A673 (cell line): ENCODE measurements at regions not wholly inside any gene's neighbourhood (a gene's known extent, or its start where the extent isn't known, plus 50 kb on each side); places are given as distances from the start of the nearest gene placed in this dataset.

Experiments
- EZH2 ChIP-seq: fragments of 200-600 bp; sonication (generic); IDR thresholded peaks from 2 replicates; pipeline ENCODE4 v1.6.1; 2017; ENCODE audit warnings: borderline replicate concordance, low read depth, mild to moderate bottlenecking, mixed read lengths, antibody characterized with exemption, low read length; ENCODE audit not compliant: poor library complexity, severe bottlenecking
- TF ChIP-seq, protein P1 (sequence below): fragments of 300-800, 200-600 bp; sonication (generic); conservative IDR thresholded peaks from 2 replicates; pipeline ENCODE4 v1.5.1; 2017; ENCODE audit warnings: low read depth, mild to moderate bottlenecking, antibody characterized with exemption, low read length, moderate library complexity, mixed read lengths

DNA sequence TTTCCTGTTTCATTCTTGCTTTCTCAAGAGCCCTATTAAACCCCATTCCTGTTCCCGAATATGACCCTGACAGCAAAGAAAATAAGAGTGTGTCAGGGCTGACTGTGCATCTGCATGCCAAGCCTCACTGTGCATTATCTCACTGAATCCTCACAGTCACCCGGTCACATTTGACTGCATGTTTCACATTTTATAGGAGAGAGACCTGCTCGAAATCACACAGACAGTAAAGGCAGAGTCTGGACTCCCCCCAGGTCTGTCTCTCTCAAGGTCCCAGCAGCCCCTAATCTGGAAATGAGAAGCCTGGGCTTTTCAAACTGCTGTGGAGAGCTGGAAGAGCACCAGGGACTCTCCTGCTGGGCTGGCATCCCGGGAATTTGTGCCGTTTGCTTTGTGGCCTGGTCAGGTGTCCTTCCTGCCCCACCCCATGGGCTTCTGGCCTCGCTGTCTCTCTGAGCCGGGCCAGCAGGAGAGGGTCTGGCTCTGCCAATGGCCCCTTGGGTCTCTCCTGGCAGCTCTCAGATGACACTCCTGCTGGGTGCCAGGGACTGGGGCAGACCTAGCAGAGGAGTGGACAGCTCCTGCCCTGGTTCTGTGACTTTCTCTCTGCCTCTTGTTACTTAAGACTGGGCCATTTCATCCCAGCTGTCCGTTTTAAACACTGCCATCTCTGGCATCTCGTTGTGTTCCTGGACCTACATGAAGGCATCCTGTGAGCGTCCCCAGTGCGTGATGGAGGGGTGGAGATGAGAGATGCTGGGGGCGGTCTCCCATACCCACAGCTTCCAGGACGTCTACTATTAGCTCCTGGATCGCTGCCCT, 173.6 kb downstream of the ARHGAP12 start:
- TF ChIP-seq, protein P1, sequence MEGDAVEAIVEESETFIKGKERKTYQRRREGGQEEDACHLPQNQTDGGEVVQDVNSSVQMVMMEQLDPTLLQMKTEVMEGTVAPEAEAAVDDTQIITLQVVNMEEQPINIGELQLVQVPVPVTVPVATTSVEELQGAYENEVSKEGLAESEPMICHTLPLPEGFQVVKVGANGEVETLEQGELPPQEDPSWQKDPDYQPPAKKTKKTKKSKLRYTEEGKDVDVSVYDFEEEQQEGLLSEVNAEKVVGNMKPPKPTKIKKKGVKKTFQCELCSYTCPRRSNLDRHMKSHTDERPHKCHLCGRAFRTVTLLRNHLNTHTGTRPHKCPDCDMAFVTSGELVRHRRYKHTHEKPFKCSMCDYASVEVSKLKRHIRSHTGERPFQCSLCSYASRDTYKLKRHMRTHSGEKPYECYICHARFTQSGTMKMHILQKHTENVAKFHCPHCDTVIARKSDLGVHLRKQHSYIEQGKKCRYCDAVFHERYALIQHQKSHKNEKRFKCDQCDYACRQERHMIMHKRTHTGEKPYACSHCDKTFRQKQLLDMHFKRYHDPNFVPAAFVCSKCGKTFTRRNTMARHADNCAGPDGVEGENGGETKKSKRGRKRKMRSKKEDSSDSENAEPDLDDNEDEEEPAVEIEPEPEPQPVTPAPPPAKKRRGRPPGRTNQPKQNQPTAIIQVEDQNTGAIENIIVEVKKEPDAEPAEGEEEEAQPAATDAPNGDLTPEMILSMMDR = no peak
- TF ChIP-seq EZH2 = no peak
